Stimulated activated CD4-positive, alpha-beta T cell treated with anti-CD3 and anti-CD28 coated beads, TNF-alpha, amount 100 ng/mL, for 48 hours (primary cell): ENCODE measurements at regions not wholly inside any gene's neighbourhood (a gene's known extent, or its start where the extent isn't known, plus 50 kb on each side); places are given as distances from the start of the nearest gene placed in this dataset.
"Not testable (repeated sequence)": the region's sequence is repeated elsewhere in the genome, so short reads cannot be mapped to it uniquely, and the experiment has no call there.

Source experiments
- DNase-seq, 3 donors: peaks; one replicate each; pipeline ENCODE4 v3.0.0-alpha.2; 2020; ENCODE audit warnings: low read depth in 3 of 3

- DNase-seq: no peak
Observed at GRCh38 chr5:166823360-166823759, 1468.1 kb upstream of the WWC1 start.

GRCh38 chr5:166834246-166834645 is 1457.2 kb upstream of the WWC1 start:
- DNase-seq: no peak

- no peak for DNase-seq
Observed at GRCh38 chr5:166845044-166845443, 1446.4 kb upstream of the WWC1 start.

GRCh38 chr5:166856791-166857190 is 1434.7 kb upstream of the WWC1 start:
- DNase-seq: no peak

- DNase-seq: no peak
Observed at GRCh38 chr5:166860426-166860825, 1431.0 kb upstream of the WWC1 start.

GRCh38 chr5:166862581-166862980 is 1428.9 kb upstream of the WWC1 start:
- no peak for DNase-seq

- no peak for DNase-seq
Observed at GRCh38 chr5:166865206-166865605, 1426.2 kb upstream of the WWC1 start.

- DNase-seq: no peak
Observed at GRCh38 chr5:166880456-166880855, 1411.0 kb upstream of the WWC1 start.

GRCh38 chr5:166881802-166882201 is 1409.6 kb upstream of the WWC1 start:
- DNase-seq: no peak

- no peak for DNase-seq
Observed at GRCh38 chr5:166883016-166883415, 1408.4 kb upstream of the WWC1 start.

GRCh38 chr5:166898166-166898565 is 1393.3 kb upstream of the WWC1 start:
- DNase-seq: no peak

- no peak for DNase-seq
Observed at GRCh38 chr5:166899343-166899742, 1392.1 kb upstream of the WWC1 start.

- DNase-seq: no peak
Observed at GRCh38 chr5:166904571-166904970, 1386.9 kb upstream of the WWC1 start.

GRCh38 chr5:166906991-166907713 is 1384.3 kb upstream of the WWC1 start:
- DNase-seq: no peak

GRCh38 chr5:166909040-166909439 is 1382.4 kb upstream of the WWC1 start:
- DNase-seq: no peak

- DNase-seq: no peak
Observed at GRCh38 chr5:166909926-166910325, 1381.5 kb upstream of the WWC1 start.

- DNase-seq: no peak
Observed at GRCh38 chr5:166910995-166911394, 1380.5 kb upstream of the WWC1 start.

- DNase-seq: no peak
Observed at GRCh38 chr5:166916021-166916420, 1375.4 kb upstream of the WWC1 start.

GRCh38 chr5:166926138-166926537 is 1365.3 kb upstream of the WWC1 start:
- no peak for DNase-seq

- not testable (repeated sequence) for DNase-seq
Observed at GRCh38 chr5:166926806-166927475, 1364.5 kb upstream of the WWC1 start.

GRCh38 chr5:166936351-166936750 is 1355.1 kb upstream of the WWC1 start:
- DNase-seq: no peak

- no peak for DNase-seq
Observed at GRCh38 chr5:166938071-166938470, 1353.4 kb upstream of the WWC1 start.

- no peak for DNase-seq
Observed at GRCh38 chr5:166942948-166943347, 1348.5 kb upstream of the WWC1 start.

- DNase-seq: no peak
Observed at GRCh38 chr5:166947045-166947444, 1344.4 kb upstream of the WWC1 start.
